ENCODE measurements at regions not wholly inside any gene's neighbourhood (a gene's known extent, or its start where the extent isn't known, plus 50 kb on each side); places are given as distances from the start of the nearest gene placed in this dataset.

DNA sequence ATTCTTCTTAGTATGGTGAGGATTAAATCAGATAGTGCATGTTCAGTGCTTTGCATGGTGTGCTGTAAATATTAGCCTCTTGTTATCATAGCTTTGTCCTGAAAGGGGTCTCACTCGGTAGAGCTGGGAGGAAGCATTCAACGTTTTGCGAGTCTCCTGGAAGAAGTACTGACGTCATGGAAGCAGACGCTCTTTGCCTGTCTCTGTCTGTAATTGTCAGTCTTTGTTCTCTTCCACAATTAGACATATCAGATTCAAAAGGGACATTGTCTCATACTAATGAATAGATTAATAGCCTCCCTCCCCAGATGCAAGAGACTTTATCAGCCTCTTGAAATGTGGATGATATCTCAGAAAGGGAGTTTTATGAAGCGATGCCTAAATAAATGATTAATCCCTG lies 91.8 kb upstream of the CXCL14 start:
- ChIA-PET CTCF (no interaction called here), POLR2A (no interaction called here)
- H3K4me3 ChIP-seq (ENCODE audit: low read depth, low read length) = no peak overlapping the region
- no peak for TF ChIP-seq CTCF (IDR thresholded peaks at IDR 0.05; ENCODE audit: insufficient read depth, low read length, missing control alignments)
- DNase-seq (ENCODE audit: low read depth, low spot score) = no peak

DNA sequence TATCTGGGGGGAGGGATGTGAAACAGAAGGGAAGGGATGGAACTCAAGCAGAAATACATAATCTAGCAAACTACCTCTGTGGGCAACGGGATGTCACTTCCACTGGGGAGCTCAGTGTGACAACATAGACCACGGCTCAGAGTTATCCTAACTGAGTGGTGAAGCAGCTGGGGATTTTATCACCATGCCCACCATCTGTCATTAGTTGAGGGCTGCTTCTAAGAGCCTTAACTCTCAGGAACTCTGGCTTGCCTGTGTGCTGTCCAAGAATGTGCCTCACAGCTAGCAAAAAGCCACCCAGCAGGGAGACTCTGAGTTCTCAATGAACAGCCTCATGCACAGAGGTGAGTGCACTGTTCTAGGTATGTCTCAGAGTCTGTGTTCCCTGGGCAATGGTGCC lies 90.6 kb upstream of the CXCL14 start:
- no peak for TF ChIP-seq CTCF (IDR thresholded peaks at IDR 0.05; ENCODE audit: insufficient read depth, low read length, missing control alignments)
- POLR2A ChIA-PET = no interaction called here
- no peak for DNase-seq (ENCODE audit: low read depth, low spot score)
- CTCF ChIA-PET = no interaction called here
- H3K4me3 ChIP-seq (ENCODE audit: low read depth, low read length) = no peak overlapping the region

GRCh38 chr5:135667673-135668072 lies 88.9 kb upstream of the CXCL14 start:
- DNase-seq (ENCODE audit: low read depth, low spot score) = no peak
- ChIA-PET CTCF (no interaction called here), POLR2A (no interaction called here)
- no peak for TF ChIP-seq CTCF (IDR thresholded peaks at IDR 0.05; ENCODE audit: insufficient read depth, low read length, missing control alignments)
- H3K4me3 ChIP-seq (ENCODE audit: low read depth, low read length) = no peak overlapping the region

DNA sequence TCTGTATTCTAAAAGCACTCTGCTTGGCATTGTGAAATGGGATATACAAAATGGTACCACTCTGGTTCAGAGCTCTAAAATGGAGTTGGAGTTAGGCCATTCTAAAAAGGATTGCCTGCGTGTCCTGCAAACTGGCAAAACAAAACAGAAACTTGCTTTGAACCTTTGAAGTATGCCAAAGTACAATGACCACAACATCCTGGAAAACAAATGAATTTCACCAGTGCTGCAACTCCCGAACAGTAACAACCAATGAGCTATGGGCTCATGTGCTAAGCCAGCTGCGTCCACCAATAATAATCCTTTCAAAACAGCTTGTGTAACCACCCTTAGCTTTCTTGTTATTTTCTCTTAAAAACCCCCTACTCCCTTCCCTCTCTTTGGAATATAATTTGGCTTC lies 88.4 kb upstream of the CXCL14 start:
- CTCF ChIA-PET = no interaction called here
- no peak overlapping the region for H3K4me3 ChIP-seq (ENCODE audit: low read depth, low read length)

GRCh38 chr5:135662683-135663082 lies 83.9 kb upstream of the CXCL14 start:
- POLR2A ChIA-PET = no interaction called here
- CTCF ChIA-PET = no interaction called here
- DNase-seq (ENCODE audit: low read depth, low spot score) = no peak
- TF ChIP-seq CTCF (IDR thresholded peaks at IDR 0.05; ENCODE audit: insufficient read depth, low read length, missing control alignments) = no peak
- H3K4me3 ChIP-seq (ENCODE audit: low read depth, low read length) = no peak overlapping the region

More for the DNA sequence above, 88.4 kb upstream of the CXCL14 start:
- no peak for TF ChIP-seq CTCF (IDR thresholded peaks at IDR 0.05; ENCODE audit: insufficient read depth, low read length, missing control alignments)
- DNase-seq (ENCODE audit: low read depth, low spot score) = no peak
- POLR2A ChIA-PET = no interaction called here

GRCh38 chr5:135662061-135662481 lies 83.3 kb upstream of the CXCL14 start:
- ChIA-PET POLR2A (no interaction called here), CTCF (no interaction called here)
- TF ChIP-seq CTCF (IDR thresholded peaks at IDR 0.05; ENCODE audit: insufficient read depth, low read length, missing control alignments) = no peak
- no peak overlapping the region for H3K4me3 ChIP-seq (ENCODE audit: low read depth, low read length)
- no peak for DNase-seq (ENCODE audit: low read depth, low spot score)
